ENCODE measurements at regions not wholly inside any gene's neighbourhood (a gene's known extent, or its start where the extent isn't known, plus 50 kb on each side); places are given as distances from the start of the nearest gene placed in this dataset.
A peak's percentile ranks its signal among the peaks of the same experiment; 100 is the strongest.
"Not testable (repeated sequence)": the region's sequence is repeated elsewhere in the genome, so short reads cannot be mapped to it uniquely, and the experiment has no call there.

DNA sequence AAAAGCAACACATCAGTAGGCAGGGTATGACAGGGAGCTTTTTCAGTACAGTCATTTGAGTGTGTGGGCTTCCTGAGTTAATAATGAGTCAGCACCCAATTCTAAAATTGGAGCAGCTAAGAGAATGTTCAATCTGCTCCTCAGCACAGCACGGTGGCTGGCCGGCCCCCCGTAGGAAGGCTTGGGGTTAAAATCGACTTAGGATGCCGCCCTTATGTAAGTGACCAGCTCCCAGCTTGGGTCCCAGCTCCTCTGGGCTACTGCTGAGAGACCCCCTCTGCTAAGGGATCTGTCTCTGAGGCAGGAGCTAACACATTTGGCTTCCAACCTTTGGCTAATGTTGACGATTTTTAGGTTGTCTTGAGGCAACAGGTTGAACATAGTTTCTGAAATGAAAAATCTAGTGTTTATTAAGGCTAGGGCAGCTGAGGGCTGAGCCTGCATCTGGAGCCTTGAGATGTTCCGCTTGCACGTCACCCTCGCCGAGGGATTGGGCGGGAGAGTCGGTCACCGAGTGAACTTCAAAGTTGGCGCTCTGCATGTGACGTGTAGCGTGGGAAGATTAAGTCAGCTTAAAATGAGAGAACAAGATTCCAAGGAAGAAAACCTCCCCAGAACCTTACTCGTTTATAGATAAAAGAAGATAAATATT, 291.3 kb upstream of the PLGLB2 start:
- H2BK120ac ChIP-seq (ENCODE audit: low read depth, low read length); H2BK5ac ChIP-seq (ENCODE audit: low read depth, low read length, poor library complexity, severe bottlenecking); H3K23ac ChIP-seq (ENCODE audit: low read length in 2 of 2); H3K14ac ChIP-seq (ENCODE audit: low read length in 2 of 2); H3K4ac ChIP-seq (ENCODE audit: low read depth in 1 of 2, low read length in 2 of 2); H3K4me1 ChIP-seq (ENCODE audit: control insufficient read depth, insufficient read depth, low read depth, low read length); H2BK15ac ChIP-seq (ENCODE audit: low read depth, poor library complexity, severe bottlenecking); H3K79me1 ChIP-seq (replicated peaks; ENCODE audit: low read length, poor library complexity, severe bottlenecking); H2AK5ac ChIP-seq (ENCODE audit: low read length, severe bottlenecking); H3K18ac ChIP-seq (ENCODE audit: low read depth in 1 of 2, low read length in 2 of 2); H3K27me3 ChIP-seq (ENCODE audit: control insufficient read depth in 1 of 2, insufficient read depth in 1 of 2, low read length in 2 of 2); H2AFZ ChIP-seq (ENCODE audit: low read depth, low read length); H4K8ac ChIP-seq (ENCODE audit: low read length); H3K9me3 ChIP-seq (ENCODE audit: control insufficient read depth, low read length); H2BK12ac ChIP-seq (ENCODE audit: low read length in 2 of 2); H3K36me3 ChIP-seq (ENCODE audit: control insufficient read depth in 1 of 2, insufficient read depth in 2 of 2, low read depth in 1 of 2, low read length in 2 of 2): not testable (repeated sequence)
- Histone ChIP-seq H3K9ac (ENCODE audit: low read length) (peak overlapping the region; percentile 86), H3K27ac (ENCODE audit: low read length, poor library complexity, severe bottlenecking) (peak overlapping the region; percentile 62), H3K4me2 (ENCODE audit: low read length, poor library complexity, severe bottlenecking) (peak overlapping the region; percentile 77), H4K91ac (ENCODE audit: low read length) (peak overlapping the region; percentile 50), H3K4me3 (ENCODE audit: insufficient read depth in 1 of 2, low read depth in 1 of 2, low read length in 2 of 2) (peak overlapping the region; percentile 48 to 77)
- WGBS, result 0% methylated on average over 5 of the region's 17 CpGs
- peak; percentile 39 for DNase-seq

DNA sequence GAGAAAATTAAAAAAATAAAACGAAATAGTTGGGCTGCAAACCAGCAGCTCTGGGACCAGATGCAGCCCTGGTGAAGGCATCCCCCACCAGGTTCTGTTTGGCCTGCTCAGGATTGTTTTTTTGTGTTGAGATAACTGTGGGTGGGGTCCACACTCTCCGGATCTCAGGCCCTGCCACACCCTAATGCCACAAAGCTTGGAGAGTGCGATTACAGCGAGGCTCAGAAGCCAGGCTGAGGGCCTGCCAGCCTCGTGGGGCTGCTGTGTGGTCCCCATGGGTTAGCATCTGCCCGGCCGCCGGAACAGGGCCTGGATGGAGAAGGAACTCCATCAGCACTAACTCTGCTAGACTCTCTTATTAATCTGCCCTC, 290.8 kb upstream of the PLGLB2 start:
- H3K79me1 ChIP-seq (replicated peaks; ENCODE audit: low read length, poor library complexity, severe bottlenecking); H4K8ac ChIP-seq (ENCODE audit: low read length); H2BK12ac ChIP-seq (ENCODE audit: low read length in 2 of 2); H3K27me3 ChIP-seq (ENCODE audit: control insufficient read depth in 1 of 2, insufficient read depth in 1 of 2, low read length in 2 of 2); H3K27ac ChIP-seq (ENCODE audit: low read length, poor library complexity, severe bottlenecking); H2AFZ ChIP-seq (ENCODE audit: low read depth, low read length); H3K9me3 ChIP-seq (ENCODE audit: control insufficient read depth, low read length); H3K4me1 ChIP-seq (ENCODE audit: control insufficient read depth, insufficient read depth, low read depth, low read length); H3K4me3 ChIP-seq (ENCODE audit: insufficient read depth in 1 of 2, low read depth in 1 of 2, low read length in 2 of 2); DNase-seq; H4K91ac ChIP-seq (ENCODE audit: low read length); H2AK5ac ChIP-seq (ENCODE audit: low read length, severe bottlenecking); H3K23ac ChIP-seq (ENCODE audit: low read length in 2 of 2); H3K9ac ChIP-seq (ENCODE audit: low read length); H3K14ac ChIP-seq (ENCODE audit: low read length in 2 of 2); H3K4ac ChIP-seq (ENCODE audit: low read depth in 1 of 2, low read length in 2 of 2); H2BK15ac ChIP-seq (ENCODE audit: low read depth, poor library complexity, severe bottlenecking); H2BK120ac ChIP-seq (ENCODE audit: low read depth, low read length); H2BK5ac ChIP-seq (ENCODE audit: low read depth, low read length, poor library complexity, severe bottlenecking); H3K36me3 ChIP-seq (ENCODE audit: control insufficient read depth in 1 of 2, insufficient read depth in 2 of 2, low read depth in 1 of 2, low read length in 2 of 2); H3K18ac ChIP-seq (ENCODE audit: low read depth in 1 of 2, low read length in 2 of 2): not testable (repeated sequence)
- no CpG with 5 or more reads among the region's 8 CpGs for WGBS
- H3K4me2 ChIP-seq (ENCODE audit: low read length, poor library complexity, severe bottlenecking), result peak overlapping the region; percentile 42

DNA sequence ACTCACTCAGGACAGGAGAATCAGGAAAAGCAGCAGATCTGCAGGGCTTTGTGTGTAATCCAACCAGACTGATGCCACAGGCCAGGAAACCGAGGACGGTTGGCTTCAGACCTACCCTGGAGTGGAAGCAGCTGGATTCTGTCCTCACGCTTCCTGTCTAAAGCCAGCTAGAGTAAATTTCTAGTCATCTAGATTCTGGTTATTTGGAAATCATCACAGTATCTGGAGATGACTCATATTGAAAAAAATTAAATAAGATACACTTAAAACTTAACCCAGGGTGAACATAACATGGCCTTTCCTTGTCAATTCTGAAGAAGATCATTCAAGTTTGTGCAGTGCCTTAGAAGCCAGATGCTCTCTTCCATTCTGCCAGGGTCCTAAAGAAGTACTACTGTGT, 288.9 kb upstream of the PLGLB2 start:
- not testable (repeated sequence) for H3K36me3 ChIP-seq (ENCODE audit: control insufficient read depth in 1 of 2, insufficient read depth in 2 of 2, low read depth in 1 of 2, low read length in 2 of 2); H3K27me3 ChIP-seq (ENCODE audit: control insufficient read depth in 1 of 2, insufficient read depth in 1 of 2, low read length in 2 of 2); H3K27ac ChIP-seq (ENCODE audit: low read length, poor library complexity, severe bottlenecking); H2BK15ac ChIP-seq (ENCODE audit: low read depth, poor library complexity, severe bottlenecking); H3K4ac ChIP-seq (ENCODE audit: low read depth in 1 of 2, low read length in 2 of 2); DNase-seq; H3K4me3 ChIP-seq (ENCODE audit: insufficient read depth in 1 of 2, low read depth in 1 of 2, low read length in 2 of 2); H3K4me2 ChIP-seq (ENCODE audit: low read length, poor library complexity, severe bottlenecking); H4K91ac ChIP-seq (ENCODE audit: low read length); H2BK120ac ChIP-seq (ENCODE audit: low read depth, low read length); H3K9ac ChIP-seq (ENCODE audit: low read length); H2BK12ac ChIP-seq (ENCODE audit: low read length in 2 of 2); H2AK5ac ChIP-seq (ENCODE audit: low read length, severe bottlenecking); H3K79me1 ChIP-seq (replicated peaks; ENCODE audit: low read length, poor library complexity, severe bottlenecking); H3K14ac ChIP-seq (ENCODE audit: low read length in 2 of 2); H3K18ac ChIP-seq (ENCODE audit: low read depth in 1 of 2, low read length in 2 of 2); H3K4me1 ChIP-seq (ENCODE audit: control insufficient read depth, insufficient read depth, low read depth, low read length); H4K8ac ChIP-seq (ENCODE audit: low read length); H2AFZ ChIP-seq (ENCODE audit: low read depth, low read length); H3K23ac ChIP-seq (ENCODE audit: low read length in 2 of 2); H3K9me3 ChIP-seq (ENCODE audit: control insufficient read depth, low read length); H2BK5ac ChIP-seq (ENCODE audit: low read depth, low read length, poor library complexity, severe bottlenecking)
- no CpG with 5 or more reads among the region's 3 CpGs for WGBS

DNA sequence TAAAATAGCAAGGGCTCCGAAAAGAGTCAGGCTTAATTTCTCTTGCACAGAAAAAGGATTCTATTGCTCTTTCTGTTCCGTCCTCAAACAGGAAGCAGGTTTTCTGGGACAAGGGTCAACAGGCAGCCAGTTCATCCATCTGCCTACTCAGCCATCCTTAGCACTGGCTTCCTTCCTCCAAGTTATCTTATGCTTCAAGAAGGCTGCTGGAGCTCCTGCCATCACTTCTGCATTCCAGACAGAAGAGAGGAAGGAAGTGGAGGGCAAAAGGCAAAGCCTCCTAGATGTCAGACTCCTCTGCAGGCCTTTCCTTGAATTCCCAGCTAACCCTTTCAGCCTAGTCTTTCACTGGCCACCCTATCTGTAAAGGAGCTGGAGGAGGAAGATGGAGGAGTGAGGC, 287.8 kb upstream of the PLGLB2 start:
- not testable (repeated sequence) for H3K9ac ChIP-seq (ENCODE audit: low read length); H2AK5ac ChIP-seq (ENCODE audit: low read length, severe bottlenecking); H3K36me3 ChIP-seq (ENCODE audit: control insufficient read depth in 1 of 2, insufficient read depth in 2 of 2, low read depth in 1 of 2, low read length in 2 of 2); H4K8ac ChIP-seq (ENCODE audit: low read length); H3K27me3 ChIP-seq (ENCODE audit: control insufficient read depth in 1 of 2, insufficient read depth in 1 of 2, low read length in 2 of 2); H3K4ac ChIP-seq (ENCODE audit: low read depth in 1 of 2, low read length in 2 of 2); DNase-seq; H3K23ac ChIP-seq (ENCODE audit: low read length in 2 of 2); H2BK12ac ChIP-seq (ENCODE audit: low read length in 2 of 2); H2BK5ac ChIP-seq (ENCODE audit: low read depth, low read length, poor library complexity, severe bottlenecking); H2AFZ ChIP-seq (ENCODE audit: low read depth, low read length); H3K27ac ChIP-seq (ENCODE audit: low read length, poor library complexity, severe bottlenecking); H3K4me1 ChIP-seq (ENCODE audit: control insufficient read depth, insufficient read depth, low read depth, low read length); H3K4me2 ChIP-seq (ENCODE audit: low read length, poor library complexity, severe bottlenecking); H3K79me1 ChIP-seq (replicated peaks; ENCODE audit: low read length, poor library complexity, severe bottlenecking); H3K14ac ChIP-seq (ENCODE audit: low read length in 2 of 2); H2BK15ac ChIP-seq (ENCODE audit: low read depth, poor library complexity, severe bottlenecking); H3K9me3 ChIP-seq (ENCODE audit: control insufficient read depth, low read length); H2BK120ac ChIP-seq (ENCODE audit: low read depth, low read length); H4K91ac ChIP-seq (ENCODE audit: low read length); H3K18ac ChIP-seq (ENCODE audit: low read depth in 1 of 2, low read length in 2 of 2); H3K4me3 ChIP-seq (ENCODE audit: insufficient read depth in 1 of 2, low read depth in 1 of 2, low read length in 2 of 2)
- no CpG with 5 or more reads among the region's 2 CpGs for WGBS

All from mesenchymal stem cell (in vitro differentiated cells and primary cell).